Esophagus squamous epithelium (tissue), 5 donors: ENCODE measurements at regions not wholly inside any gene's neighbourhood (a gene's known extent, or its start where the extent isn't known, plus 50 kb on each side); places are given as distances from the start of the nearest gene placed in this dataset.

ENCODE experiments used
- DNase-seq: peaks from one replicate; lab custom pipeline; 2025; lab: John Stamatoyannopoulos, UW
- H3K27ac ChIP-seq, 4 donors: fragments of 200-600 bp; sonication (generic); one replicate each; pipeline ENCODE4 v1.5.1; 2016 to 2019; ENCODE audit warnings: mild to moderate bottlenecking in 1 of 4
- H3K27me3 ChIP-seq, 4 donors: fragments of 200-600 bp; sonication (generic); 1 replicate in 3 of 4; 2 replicates in 1 of 4; pipeline versions ENCODE4 v1.5.1 to v1.6.0; 2017 to 2021; ENCODE audit warnings: antibody characterized with exemption in 1 of 4
- H3K36me3 ChIP-seq, 3 donors: fragments of 200-600 bp; sonication (generic); one replicate each; pipeline ENCODE4 v1.5.1; 2016 to 2019
- H3K4me1 ChIP-seq, 3 donors: fragments of 200-600 bp; sonication (generic); one replicate each; pipeline ENCODE4 v1.5.1; 2017 to 2019
- H3K4me3 ChIP-seq, 4 donors: fragments of 200-600 bp; sonication (generic); 1 replicate in 3 of 4; 2 replicates in 1 of 4; pipeline ENCODE4 v1.5.1; 2016 to 2019; ENCODE audit warnings: mild to moderate bottlenecking in 2 of 4, moderate library complexity in 1 of 4
- H3K9me3 ChIP-seq, 3 donors: fragments of 200-600 bp; sonication (generic); one replicate each; pipeline ENCODE4 v1.5.1; 2016 to 2019
- CTCF ChIP-seq, 6 experiments: fragments of 450-650 bp in 4 of 6; fragments of 200-600 bp in 2 of 6; sonication (generic) in 2 of 6; IDR thresholded peaks; one replicate each; pipeline ENCODE4 v1.5.1; 2016 to 2019; ENCODE audit warnings: antibody characterized with exemption in 6 of 6, mild to moderate bottlenecking in 4 of 6, moderate library complexity in 4 of 6
- POLR2A ChIP-seq, 4 donors: fragments of 450-650 bp; IDR thresholded peaks; one replicate each; pipeline ENCODE4 v1.6.1; 2017; ENCODE audit warnings: antibody characterized with exemption in 4 of 4, mild to moderate bottlenecking in 4 of 4, moderate library complexity in 3 of 4
- WGBS, 2 donors: methylation state at CpG; one replicate each; pipeline ENCODE4 v1.1.5; 2018; 5-methylcytosine and 5-hydroxymethylcytosine counted together
- intact Hi-C: fragments of 100-400 bp; cut with DNase I; formaldehyde crosslinking; loops from one replicate; pipeline ENCODE4 v1.15.0; 2022
- donor health status: DM: yes; HTN: yes; CAD: no.

- no peaks in the 10 kb centered on the region for H3K36me3 ChIP-seq
- 88 to 95% methylated on average over 3 of the region's 3 CpGs for WGBS, 2 donors
- DNase-seq: no peak
- no peak for TF ChIP-seq CTCF (IDR thresholded peaks at IDR 0.05)
- no peak for TF ChIP-seq POLR2A (IDR thresholded peaks at IDR 0.05)
- H3K4me1 ChIP-seq: peaks cover 0 to 6% (median 0%) of the 10 kb centered on the region in 3 donors
- no peak overlapping the region for H3K27ac ChIP-seq
- H3K4me3 ChIP-seq: no peak overlapping the region
- H3K27me3 ChIP-seq: no peaks in the 10 kb centered on the region
- no peaks in the 10 kb centered on the region for H3K9me3 ChIP-seq
- intact Hi-C loops: no loop called here
These were observed 113.8 kb upstream of the SLC5A12 start for GRCh38 chr11:26835611-26836010.

- no peak overlapping the region for H3K27ac ChIP-seq
- H3K4me3 ChIP-seq: no peak overlapping the region
- H3K9me3 ChIP-seq: no peaks in the 10 kb centered on the region
- no peaks in the 10 kb centered on the region for H3K36me3 ChIP-seq
- H3K4me1 ChIP-seq: peaks cover 0 to 21% (median 8%) of the 10 kb centered on the region in 3 donors
- 72 to 78% methylated on average over 2 of the region's 2 CpGs for whole genome bisulfite sequencing, 2 donors
- intact Hi-C loops: no loop called here
- DNase-seq: no peak
- no peaks in the 10 kb centered on the region for H3K27me3 ChIP-seq
- TF ChIP-seq POLR2A (IDR thresholded peaks at IDR 0.05): no peak
- TF ChIP-seq CTCF (IDR thresholded peaks at IDR 0.05): no peak
These were observed 115.3 kb upstream of the SLC5A12 start for GRCh38 chr11:26837154-26837553.

GRCh38 chr11:26839911-26840698 is 118.2 kb upstream of the SLC5A12 start:
- no peak overlapping the region for H3K4me3 ChIP-seq
- peaks cover 0 to 34% (median 12%) of the 10 kb centered on the region in 3 donors for H3K4me1 ChIP-seq
- DNase-seq: no peak
- TF ChIP-seq CTCF (IDR thresholded peaks at IDR 0.05) (no peak), POLR2A (IDR thresholded peaks at IDR 0.05) (no peak)
- WGBS, 2 donors: 86 to 89% methylated on average over 3 of the region's 3 CpGs
- peak overlapping the region in 1 of 4 donors; percentile 70 for H3K27ac ChIP-seq
- no peaks in the 10 kb centered on the region for H3K9me3 ChIP-seq
- H3K27me3 ChIP-seq: no peaks in the 10 kb centered on the region
- no peaks in the 10 kb centered on the region for H3K36me3 ChIP-seq
- intact Hi-C loops: no loop called here

- intact Hi-C loops: no loop called here
- H3K4me1 ChIP-seq: peaks cover 0 to 34% (median 12%) of the 10 kb centered on the region in 3 donors
- H3K9me3 ChIP-seq: no peaks in the 10 kb centered on the region
- no peak for DNase-seq
- no peaks in the 10 kb centered on the region for H3K27me3 ChIP-seq
- 18% methylated on average over 2 of the region's 2 CpGs for WGBS, 2 donors
- TF ChIP-seq CTCF (IDR thresholded peaks at IDR 0.05) (no peak), POLR2A (IDR thresholded peaks at IDR 0.05) (no peak)
- H3K36me3 ChIP-seq: no peaks in the 10 kb centered on the region
- peak overlapping the region; percentile 4 to 76 (median 51) for H3K27ac ChIP-seq
- H3K4me3 ChIP-seq: no peak overlapping the region
These were observed 120.1 kb upstream of the SLC5A12 start for GRCh38 chr11:26841818-26842473.
